Body of pancreas (tissue), 4 donors: ENCODE measurements at regions not wholly inside any gene's neighbourhood (a gene's known extent, or its start where the extent isn't known, plus 50 kb on each side); places are given as distances from the start of the nearest gene placed in this dataset.
"Not testable (repeated sequence)": the region's sequence is repeated elsewhere in the genome, so short reads cannot be mapped to it uniquely, and the experiment has no call there.

Experiments
- ATAC-seq: fragments of 150-250 bp; one replicate; pipeline ENCODE4 v1.9.1; 2016
- DNase-seq, 4 donors: peaks; one replicate each; pipeline ENCODE4 v3.0.0-alpha.2; 2019
- H3K27ac ChIP-seq, 4 donors: fragments of 200-600 bp; sonication (generic); 1 replicate in 3 of 4; 2 replicates in 1 of 4; pipeline versions ENCODE4 v1.5.1 to v1.6.1; 2016 to 2019; ENCODE audit warnings: mild to moderate bottlenecking in 1 of 4, mixed read lengths in 1 of 4, moderate library complexity in 1 of 4
- H3K27me3 ChIP-seq, 2 donors: fragments of 200-600 bp; sonication (generic); one replicate each; pipeline ENCODE4 v1.6.0; 2016; ENCODE audit warnings: mild to moderate bottlenecking in 1 of 2
- H3K36me3 ChIP-seq, 2 donors: fragments of 200-600 bp; sonication (generic); replicated peaks in 1 of 2; 2 replicates each; pipeline ENCODE4 v1.5.1; 2016; ENCODE audit warnings: low read depth in 2 of 2; ENCODE audit not compliant: insufficient read depth in 1 of 2
- H3K4me1 ChIP-seq: fragments of 200-600 bp; sonication (generic); one replicate; pipeline ENCODE4 v1.6.0; 2016
- H3K4me3 ChIP-seq, 2 donors: fragments of 200-600 bp; sonication (generic); 1 replicate in 1 of 2; 2 replicates in 1 of 2; pipeline ENCODE4 v1.5.1; 2016 to 2019
- H3K9me3 ChIP-seq, 3 donors: fragments of 200-600 bp; sonication (generic); 1 replicate in 2 of 3; 2 replicates in 1 of 3; pipeline ENCODE4 v1.5.1; 2016
- CTCF ChIP-seq, 7 experiments: fragments of 450-650 bp in 4 of 7; fragments of 200-600 bp in 3 of 7; sonication (generic) in 3 of 7; IDR thresholded peaks; one replicate each; pipeline ENCODE4 v1.5.1; 2016 to 2019; ENCODE audit warnings: antibody characterized with exemption in 7 of 7
- POLR2A ChIP-seq, 3 donors: fragments of 450-650 bp; IDR thresholded peaks; one replicate each; pipeline ENCODE4 v1.6.1; 2016; ENCODE audit warnings: antibody characterized with exemption in 3 of 3, mild to moderate bottlenecking in 2 of 3
- WGBS, 2 donors: methylation state at CpG; one replicate each; pipeline ENCODE4 v1.1.5; 2017; 5-methylcytosine and 5-hydroxymethylcytosine counted together
- intact Hi-C: fragments of 100-400 bp; cut with DNase I; formaldehyde crosslinking; loops from one replicate; pipeline ENCODE4 v1.15.1; 2023

GRCh38 chr7:49613759-49614158 is 159.7 kb upstream of the VWC2 start:
- no peak for TF ChIP-seq POLR2A (IDR thresholded peaks at IDR 0.05)
- TF ChIP-seq CTCF (IDR thresholded peaks at IDR 0.05), result no peak
- H3K4me1 ChIP-seq, result no peaks in the 10 kb centered on the region
- DNase-seq (no peak), ATAC-seq (no peak)
- no peak overlapping the region for H3K4me3 ChIP-seq
- H3K27ac ChIP-seq, result no peak overlapping the region
- no peaks in the 10 kb centered on the region for H3K36me3 ChIP-seq
- H3K27me3 ChIP-seq, result no peaks in the 10 kb centered on the region
- intact Hi-C loops, result no loop called here
- WGBS, 2 donors, result 33 to 54% methylated on average over 2 of the region's 2 CpGs
- no peaks in the 10 kb centered on the region for H3K9me3 ChIP-seq

GRCh38 chr7:49614974-49615373 is 158.5 kb upstream of the VWC2 start:
- 79 to 83% methylated on average over 6 of the region's 6 CpGs for WGBS, 2 donors
- H3K27me3 ChIP-seq, H3K36me3 ChIP-seq, ATAC-seq, H3K4me1 ChIP-seq, H3K9me3 ChIP-seq, H3K27ac ChIP-seq, H3K4me3 ChIP-seq, DNase-seq, intact Hi-C loops: not testable (repeated sequence)

- H3K4me1 ChIP-seq, result no peaks in the 10 kb centered on the region
- H3K9me3 ChIP-seq, result peaks cover 0 to 4% (median 0%) of the 10 kb centered on the region in 3 donors
- intact Hi-C loops, result no loop called here
- 83 to 89% methylated on average over 1 of the region's 1 CpG for WGBS, 2 donors
- no peak overlapping the region for H3K4me3 ChIP-seq
- DNase-seq (no peak), ATAC-seq (no peak)
- no peak for TF ChIP-seq CTCF (IDR thresholded peaks at IDR 0.05)
- no peak for TF ChIP-seq POLR2A (IDR thresholded peaks at IDR 0.05)
- H3K27ac ChIP-seq, result no peak overlapping the region
- H3K27me3 ChIP-seq, result no peaks in the 10 kb centered on the region
- no peaks in the 10 kb centered on the region for H3K36me3 ChIP-seq
Measured at GRCh38 chr7:49618028-49618427, 155.4 kb upstream of the VWC2 start.

- TF ChIP-seq POLR2A (IDR thresholded peaks at IDR 0.05), result no peak
- no peak for TF ChIP-seq CTCF (IDR thresholded peaks at IDR 0.05)
- no peak for DNase-seq
Measured at GRCh38 chr7:49623943-49624342, 149.5 kb upstream of the VWC2 start.

GRCh38 chr7:49624611-49625010 is 148.8 kb upstream of the VWC2 start:
- H3K27me3 ChIP-seq, result no peaks in the 10 kb centered on the region
- H3K4me1 ChIP-seq, result no peaks in the 10 kb centered on the region
- peaks cover 0 to 4% (median 0%) of the 10 kb centered on the region in 3 donors for H3K9me3 ChIP-seq
- no peak overlapping the region for H3K27ac ChIP-seq
- H3K36me3 ChIP-seq, result no peaks in the 10 kb centered on the region
- DNase-seq (no peak), ATAC-seq (no peak)
- no peak overlapping the region for H3K4me3 ChIP-seq
- no peak for TF ChIP-seq POLR2A (IDR thresholded peaks at IDR 0.05)
- no peak for TF ChIP-seq CTCF (IDR thresholded peaks at IDR 0.05)
- intact Hi-C loops, result no loop called here

More at GRCh38 chr7:49623943-49624342, 149.5 kb upstream of the VWC2 start:
- intact Hi-C loops, result no loop called here
- Histone ChIP-seq H3K4me3 (no peak overlapping the region), H3K27me3 (no peaks in the 10 kb centered on the region), H3K36me3 (no peaks in the 10 kb centered on the region), H3K4me1 (no peaks in the 10 kb centered on the region), H3K9me3 (peaks cover 0 to 4% (median 0%) of the 10 kb centered on the region in 3 donors), H3K27ac (no peak overlapping the region)
- WGBS, 2 donors, result 50 to 67% methylated on average over 3 of the region's 3 CpGs
- no peak for ATAC-seq
